ENCODE measurements at regions not wholly inside any gene's neighbourhood (a gene's known extent, or its start where the extent isn't known, plus 50 kb on each side); places are given as distances from the start of the nearest gene placed in this dataset.

- Histone ChIP-seq H3K27ac (ENCODE audit: low read depth, low read length, poor library complexity, severe bottlenecking) (no peak overlapping the region), H3K27me3 (ENCODE audit: insufficient read depth, low read length) (no peaks in the 10 kb centered on the region), H3K9me3 (ENCODE audit: low read length) (no peaks in the 10 kb centered on the region), H3K4me3 (ENCODE audit: low read depth, low read length, poor library complexity, severe bottlenecking) (no peak overlapping the region), H3K4me2 (ENCODE audit: low read length) (no peak overlapping the region), H3F3A (ENCODE audit: insufficient read depth, low read length) (no peaks in the 10 kb centered on the region), H3K4me1 (ENCODE audit: insufficient read depth, low read length, severe bottlenecking) (no peaks in the 10 kb centered on the region), H3K79me2 (ENCODE audit: insufficient read depth, low read length) (no peaks in the 10 kb centered on the region), H2AFZ (ENCODE audit: low read length) (no peak overlapping the region), H3K9ac (ENCODE audit: low read length) (no peak overlapping the region), H3K36me3 (ENCODE audit: insufficient read depth, low read length) (no peaks in the 10 kb centered on the region), H3K9me2 (ENCODE audit: low read depth, low read length) (no peaks in the 10 kb centered on the region), H4K20me1 (ENCODE audit: insufficient read depth, low read length) (no peaks in the 10 kb centered on the region)
- TF ChIP-seq EZH2 (IDR thresholded peaks at IDR 0.05; ENCODE audit: borderline replicate concordance, low read length) (no peak), CTCF (IDR thresholded peaks at IDR 0.05; ENCODE audit: low read length) (no peak)
Observed at GRCh38 chr1:115145226-115145625, 55.9 kb upstream of the TSPAN2 start.

DNA sequence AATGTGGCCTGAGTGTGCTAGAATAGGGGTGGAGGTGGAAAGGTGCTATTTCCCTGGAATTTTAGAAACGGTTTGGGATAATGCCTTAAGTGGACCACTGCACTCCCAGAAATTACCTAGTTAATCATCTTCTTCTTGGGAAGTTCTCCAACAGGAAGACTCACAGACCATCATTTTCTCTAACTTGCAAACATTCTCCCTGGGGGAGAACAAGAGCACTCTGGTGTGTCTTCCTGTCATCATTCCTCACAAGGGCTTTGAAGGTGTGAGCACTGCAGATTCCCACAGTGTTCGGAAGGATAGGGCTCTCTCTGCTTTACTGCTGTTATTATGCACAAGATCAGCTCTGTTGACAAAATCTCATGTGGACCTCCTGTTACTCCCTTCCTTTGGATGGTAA is 54.9 kb upstream of the TSPAN2 start:
- H3K79me2 ChIP-seq (ENCODE audit: insufficient read depth, low read length): no peaks in the 10 kb centered on the region
- no peaks in the 10 kb centered on the region for H3K9me2 ChIP-seq (ENCODE audit: low read depth, low read length)
- no peak overlapping the region for H2AFZ ChIP-seq (ENCODE audit: low read length)
- no peak overlapping the region for H3K27ac ChIP-seq (ENCODE audit: low read depth, low read length, poor library complexity, severe bottlenecking)
- no peak for TF ChIP-seq CTCF (IDR thresholded peaks at IDR 0.05; ENCODE audit: low read length)
- no peaks in the 10 kb centered on the region for H4K20me1 ChIP-seq (ENCODE audit: insufficient read depth, low read length)
- no peaks in the 10 kb centered on the region for H3K27me3 ChIP-seq (ENCODE audit: insufficient read depth, low read length)
- H3K9me3 ChIP-seq (ENCODE audit: low read length): no peaks in the 10 kb centered on the region
- no peaks in the 10 kb centered on the region for H3K4me1 ChIP-seq (ENCODE audit: insufficient read depth, low read length, severe bottlenecking)
- H3K36me3 ChIP-seq (ENCODE audit: insufficient read depth, low read length): no peaks in the 10 kb centered on the region
- H3K4me2 ChIP-seq (ENCODE audit: low read length): no peak overlapping the region
- H3F3A ChIP-seq (ENCODE audit: insufficient read depth, low read length): no peaks in the 10 kb centered on the region
- H3K9ac ChIP-seq (ENCODE audit: low read length): no peak overlapping the region
- no peak overlapping the region for H3K4me3 ChIP-seq (ENCODE audit: low read depth, low read length, poor library complexity, severe bottlenecking)

GRCh38 chr1:115142616-115143015 is 53.3 kb upstream of the TSPAN2 start:
- Histone ChIP-seq H3K36me3 (ENCODE audit: insufficient read depth, low read length) (no peaks in the 10 kb centered on the region), H3K4me1 (ENCODE audit: insufficient read depth, low read length, severe bottlenecking) (no peaks in the 10 kb centered on the region), H3K27me3 (ENCODE audit: insufficient read depth, low read length) (no peaks in the 10 kb centered on the region), H3K79me2 (ENCODE audit: insufficient read depth, low read length) (no peaks in the 10 kb centered on the region), H3K4me3 (ENCODE audit: low read depth, low read length, poor library complexity, severe bottlenecking) (no peak overlapping the region), H4K20me1 (ENCODE audit: insufficient read depth, low read length) (no peaks in the 10 kb centered on the region), H3K9ac (ENCODE audit: low read length) (no peak overlapping the region), H3K9me3 (ENCODE audit: low read length) (no peaks in the 10 kb centered on the region), H3F3A (ENCODE audit: insufficient read depth, low read length) (no peaks in the 10 kb centered on the region), H3K4me2 (ENCODE audit: low read length) (no peak overlapping the region), H3K27ac (ENCODE audit: low read depth, low read length, poor library complexity, severe bottlenecking) (no peak overlapping the region), H2AFZ (ENCODE audit: low read length) (no peak overlapping the region), H3K9me2 (ENCODE audit: low read depth, low read length) (no peaks in the 10 kb centered on the region)
- TF ChIP-seq EZH2 (IDR thresholded peaks at IDR 0.05; ENCODE audit: borderline replicate concordance, low read length) (no peak), CTCF (IDR thresholded peaks at IDR 0.05; ENCODE audit: low read length) (no peak)
